Peyer's patch (tissue), 4 donors: ENCODE measurements at regions not wholly inside any gene's neighbourhood (a gene's known extent, or its start where the extent isn't known, plus 50 kb on each side); places are given as distances from the start of the nearest gene placed in this dataset.

Source experiments
- DNase-seq, 3 donors: peaks; one replicate each; pipeline ENCODE4 v3.0.0-alpha.2; 2017 to 2019
- H3K27ac ChIP-seq, 4 donors: fragments of 200-600 bp; sonication (generic); one replicate each; pipeline ENCODE4 v1.5.1; 2016 to 2019
- H3K27me3 ChIP-seq, 2 donors: fragments of 200-600 bp; sonication (generic); one replicate each; pipeline ENCODE4 v1.5.1; 2019
- H3K36me3 ChIP-seq, 3 donors: fragments of 200-600 bp; sonication (generic); one replicate each; pipeline ENCODE4 v1.5.1; 2016 to 2019
- H3K4me1 ChIP-seq, 4 donors: fragments of 200-600 bp; sonication (generic); one replicate each; pipeline ENCODE4 v1.5.1; 2016 to 2019
- H3K4me3 ChIP-seq, 4 donors: fragments of 200-600 bp; sonication (generic); 1 replicate in 3 of 4; 2 replicates in 1 of 4; pipeline ENCODE4 v1.5.1; 2016 to 2019; ENCODE audit warnings: mild to moderate bottlenecking in 1 of 4
- H3K9me3 ChIP-seq, 4 donors: fragments of 200-600 bp; sonication (generic); one replicate each; pipeline ENCODE4 v1.5.1; 2016 to 2019; ENCODE audit warnings: mild to moderate bottlenecking in 1 of 4
- POLR2A ChIP-seq, 2 donors: fragments of 450-650 bp; IDR thresholded peaks; one replicate each; pipeline ENCODE4 v1.5.1; 2017; ENCODE audit warnings: antibody characterized with exemption in 2 of 2, mild to moderate bottlenecking in 2 of 2, moderate library complexity in 2 of 2
- TF ChIP-seq, protein P1 (sequence below), 6 experiments: fragments of 450-650 bp in 4 of 6; fragments of 200-600 bp in 2 of 6; sonication (generic) in 1 of 6; IDR thresholded peaks; one replicate each; pipeline ENCODE4 v1.5.1; 2017 to 2019; ENCODE audit warnings: antibody characterized with exemption in 6 of 6, mild to moderate bottlenecking in 3 of 6, moderate library complexity in 1 of 6

GRCh38 chr6:14806101-14806500, 439.8 kb upstream of the JARID2 start:
- no peak overlapping the region for H3K27ac ChIP-seq
- no peaks in the 10 kb centered on the region for H3K36me3 ChIP-seq
- H3K4me3 ChIP-seq: no peak overlapping the region
- H3K4me1 ChIP-seq: peaks cover 0 to 14% (median 1%) of the 10 kb centered on the region in 4 donors
- H3K9me3 ChIP-seq: no peaks in the 10 kb centered on the region
- TF ChIP-seq, protein P1, sequence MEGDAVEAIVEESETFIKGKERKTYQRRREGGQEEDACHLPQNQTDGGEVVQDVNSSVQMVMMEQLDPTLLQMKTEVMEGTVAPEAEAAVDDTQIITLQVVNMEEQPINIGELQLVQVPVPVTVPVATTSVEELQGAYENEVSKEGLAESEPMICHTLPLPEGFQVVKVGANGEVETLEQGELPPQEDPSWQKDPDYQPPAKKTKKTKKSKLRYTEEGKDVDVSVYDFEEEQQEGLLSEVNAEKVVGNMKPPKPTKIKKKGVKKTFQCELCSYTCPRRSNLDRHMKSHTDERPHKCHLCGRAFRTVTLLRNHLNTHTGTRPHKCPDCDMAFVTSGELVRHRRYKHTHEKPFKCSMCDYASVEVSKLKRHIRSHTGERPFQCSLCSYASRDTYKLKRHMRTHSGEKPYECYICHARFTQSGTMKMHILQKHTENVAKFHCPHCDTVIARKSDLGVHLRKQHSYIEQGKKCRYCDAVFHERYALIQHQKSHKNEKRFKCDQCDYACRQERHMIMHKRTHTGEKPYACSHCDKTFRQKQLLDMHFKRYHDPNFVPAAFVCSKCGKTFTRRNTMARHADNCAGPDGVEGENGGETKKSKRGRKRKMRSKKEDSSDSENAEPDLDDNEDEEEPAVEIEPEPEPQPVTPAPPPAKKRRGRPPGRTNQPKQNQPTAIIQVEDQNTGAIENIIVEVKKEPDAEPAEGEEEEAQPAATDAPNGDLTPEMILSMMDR (IDR thresholded peaks at IDR 0.05): no peak
- no peak for TF ChIP-seq POLR2A (IDR thresholded peaks at IDR 0.05)
- H3K27me3 ChIP-seq: no peaks in the 10 kb centered on the region
- DNase-seq: no peak

DNA sequence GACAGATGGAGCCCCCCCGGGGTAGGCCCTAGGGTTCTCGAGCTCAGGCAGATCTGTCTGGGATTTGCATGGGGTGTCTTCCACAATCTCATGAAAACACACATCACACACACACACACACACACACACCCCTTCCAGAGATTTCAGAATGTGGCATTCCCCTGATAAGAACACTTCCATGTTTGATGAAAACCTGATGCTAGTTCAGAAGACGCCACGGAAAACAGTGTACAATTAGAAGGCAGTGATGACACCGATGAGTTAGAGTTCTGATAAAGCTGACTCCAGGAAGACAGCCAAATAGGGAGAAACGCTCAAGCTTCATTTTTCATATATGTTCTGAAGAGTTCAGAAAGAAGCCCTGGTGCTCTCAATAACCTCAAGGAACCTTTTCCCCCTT, 438.7 kb upstream of the JARID2 start:
- H3K9me3 ChIP-seq: no peaks in the 10 kb centered on the region
- TF ChIP-seq, protein P1 (IDR thresholded peaks at IDR 0.05): no peak
- H3K4me3 ChIP-seq: no peak overlapping the region
- no peak overlapping the region for H3K27ac ChIP-seq
- H3K36me3 ChIP-seq: no peaks in the 10 kb centered on the region
- no peaks in the 10 kb centered on the region for H3K27me3 ChIP-seq
- peaks cover 0 to 14% (median 1%) of the 10 kb centered on the region in 4 donors for H3K4me1 ChIP-seq
- no peak for DNase-seq

DNA sequence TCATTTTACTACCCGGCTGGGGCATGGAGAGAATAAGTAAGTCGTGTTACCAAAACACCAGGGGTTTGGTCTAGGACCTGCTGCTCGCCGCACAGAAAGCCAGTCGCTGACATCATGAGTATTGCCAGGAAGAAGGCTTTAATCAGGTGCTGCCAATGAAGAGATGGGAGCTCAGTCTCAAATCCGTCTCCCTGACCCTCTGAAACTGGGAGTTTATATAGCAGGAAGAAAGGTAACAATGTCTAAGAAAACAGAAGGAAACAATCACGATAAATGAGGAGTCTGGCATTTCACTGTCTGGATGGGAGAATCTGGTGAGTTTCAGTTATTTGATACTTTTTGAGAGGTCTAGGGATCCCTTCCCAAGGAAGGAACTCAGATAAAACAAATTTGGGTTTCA, 437.9 kb upstream of the JARID2 start:
- H3K9me3 ChIP-seq: no peaks in the 10 kb centered on the region
- no peak overlapping the region for H3K4me3 ChIP-seq
- peaks cover 0 to 14% (median 1%) of the 10 kb centered on the region in 4 donors for H3K4me1 ChIP-seq
- H3K27me3 ChIP-seq: no peaks in the 10 kb centered on the region
- DNase-seq: no peak
- no peak overlapping the region for H3K27ac ChIP-seq
- no peaks in the 10 kb centered on the region for H3K36me3 ChIP-seq
- TF ChIP-seq, protein P1 (IDR thresholded peaks at IDR 0.05): no peak
- no peak for TF ChIP-seq POLR2A (IDR thresholded peaks at IDR 0.05)

DNA sequence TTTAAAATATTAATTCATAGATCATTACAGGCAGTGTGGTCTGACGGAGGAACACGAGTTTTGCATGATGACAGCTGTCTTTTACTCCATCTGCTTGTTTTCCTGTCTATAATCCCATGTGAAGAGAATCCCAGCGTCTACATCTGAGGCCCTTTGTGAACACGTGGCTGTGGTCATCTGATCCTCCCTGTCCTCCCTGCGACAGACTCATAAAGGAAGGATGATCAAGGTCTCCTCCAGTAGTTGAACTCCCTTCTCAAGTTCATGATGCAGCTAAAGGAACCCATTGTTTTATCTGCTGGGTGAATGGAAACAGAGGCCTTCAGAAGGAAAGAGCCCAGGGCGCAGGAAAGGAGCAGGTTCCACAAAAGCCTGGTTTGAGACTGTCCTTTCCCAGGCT, 435.8 kb upstream of the JARID2 start:
- Histone ChIP-seq H3K27me3 (no peaks in the 10 kb centered on the region), H3K36me3 (no peaks in the 10 kb centered on the region), H3K9me3 (no peaks in the 10 kb centered on the region), H3K4me1 (peaks cover 0 to 6% (median 0%) of the 10 kb centered on the region in 4 donors), H3K27ac (no peak overlapping the region), H3K4me3 (no peak overlapping the region)
- DNase-seq: no peak
- no peak for TF ChIP-seq POLR2A (IDR thresholded peaks at IDR 0.05)
- TF ChIP-seq, protein P1 (IDR thresholded peaks at IDR 0.05): no peak

DNA sequence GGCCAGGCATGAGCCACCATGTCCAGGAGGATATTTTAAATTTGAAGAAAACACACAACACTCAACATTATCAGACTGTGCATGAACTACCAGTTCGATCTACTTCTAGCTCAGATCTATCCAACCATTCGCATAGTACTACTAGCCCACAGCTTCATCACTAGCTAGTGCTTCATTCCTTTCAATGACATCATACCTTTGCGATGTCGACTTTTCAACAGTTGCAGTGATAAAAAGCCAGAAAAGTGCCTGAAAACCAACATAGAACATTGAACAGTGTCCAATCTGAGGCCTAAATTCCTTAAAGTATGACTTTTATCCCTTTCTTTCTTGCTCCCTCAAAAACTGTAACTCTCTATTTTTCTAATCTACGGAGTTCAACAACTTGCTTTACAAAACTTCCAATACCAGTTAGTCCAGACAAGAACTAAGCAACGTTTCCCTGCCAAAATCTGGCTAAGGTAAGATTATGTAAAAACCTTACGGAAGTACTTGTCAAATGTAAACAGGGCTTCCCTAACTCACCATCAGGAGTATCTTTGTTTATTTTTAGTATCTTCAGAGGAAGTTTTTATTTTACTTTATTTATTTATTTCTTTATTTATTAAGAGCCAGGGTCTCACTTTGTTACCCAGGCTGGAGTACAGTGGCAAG, 434.0 kb upstream of the JARID2 start:
- no peaks in the 10 kb centered on the region for H3K9me3 ChIP-seq
- H3K4me3 ChIP-seq: no peak overlapping the region
- peaks cover 0 to 14% (median 0%) of the 10 kb centered on the region in 4 donors for H3K4me1 ChIP-seq
- TF ChIP-seq, protein P1 (IDR thresholded peaks at IDR 0.05): no peak
- no peak for TF ChIP-seq POLR2A (IDR thresholded peaks at IDR 0.05)
- H3K27me3 ChIP-seq: no peaks in the 10 kb centered on the region
- no peak for DNase-seq
- H3K27ac ChIP-seq: no peak overlapping the region
- no peaks in the 10 kb centered on the region for H3K36me3 ChIP-seq

DNA sequence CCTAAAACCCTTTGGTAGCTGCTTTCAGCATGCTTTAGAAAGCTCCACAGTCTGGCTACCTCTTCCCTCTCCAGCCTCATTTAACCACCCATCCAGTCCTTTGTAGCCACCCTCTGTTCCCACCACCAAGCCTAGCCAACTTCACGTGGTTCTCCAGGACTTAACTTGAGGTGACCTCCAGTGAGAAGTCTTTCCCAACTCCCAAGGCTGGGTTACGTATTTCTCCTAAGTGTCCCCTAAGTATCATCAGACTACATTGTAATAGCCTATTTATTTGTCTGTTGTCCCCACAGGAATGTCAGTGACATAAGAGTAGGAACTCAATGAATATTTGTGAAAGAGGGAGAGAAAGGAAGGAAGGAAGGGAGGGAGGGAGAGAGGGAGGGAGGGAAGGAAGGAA, 431.9 kb upstream of the JARID2 start:
- H3K9me3 ChIP-seq: no peaks in the 10 kb centered on the region
- no peak overlapping the region for H3K4me3 ChIP-seq
- peaks cover 0 to 14% (median 1%) of the 10 kb centered on the region in 4 donors for H3K4me1 ChIP-seq
- H3K27ac ChIP-seq: no peak overlapping the region
- DNase-seq: no peak
- TF ChIP-seq, protein P1 (IDR thresholded peaks at IDR 0.05): no peak
- TF ChIP-seq POLR2A (IDR thresholded peaks at IDR 0.05): no peak
- H3K27me3 ChIP-seq: no peaks in the 10 kb centered on the region
- no peaks in the 10 kb centered on the region for H3K36me3 ChIP-seq
